GM19438 (cell line): ENCODE measurements at regions not wholly inside any gene's neighbourhood (a gene's known extent, or its start where the extent isn't known, plus 50 kb on each side); places are given as distances from the start of the nearest gene placed in this dataset.

Source experiments
- ATAC-seq: cut with Tn5 transposase; IDR thresholded peaks from one replicate; pipeline ENCODE4 v1.9.1; 2021; ENCODE audit warnings: low read depth; ENCODE audit not compliant: unreplicated experiment

GRCh38 chr2:139850254-139850890 is 1070.2 kb upstream of the NXPH2 start:
- no peak for ATAC-seq

GRCh38 chr2:139836769-139837168 is 1056.6 kb upstream of the NXPH2 start:
- ATAC-seq = no peak

GRCh38 chr2:139835101-139835500 is 1054.9 kb upstream of the NXPH2 start:
- ATAC-seq = no peak

GRCh38 chr2:139828011-139828410 is 1047.8 kb upstream of the NXPH2 start:
- no peak for ATAC-seq

GRCh38 chr2:139825726-139826125 is 1045.5 kb upstream of the NXPH2 start:
- ATAC-seq = no peak

- no peak for ATAC-seq
These were observed 1039.1 kb upstream of the NXPH2 start for GRCh38 chr2:139819273-139819796.

- ATAC-seq = no peak
These were observed 1034.3 kb upstream of the NXPH2 start for GRCh38 chr2:139814458-139814857.

GRCh38 chr2:139813340-139813739 is 1033.2 kb upstream of the NXPH2 start:
- no peak for ATAC-seq

- no peak for ATAC-seq
These were observed 1025.3 kb upstream of the NXPH2 start for GRCh38 chr2:139805441-139805840.

GRCh38 chr2:139798391-139798790 is 1018.2 kb upstream of the NXPH2 start:
- no peak for ATAC-seq

GRCh38 chr2:139790807-139791752 is 1010.9 kb upstream of the NXPH2 start:
- no peak for ATAC-seq

- no peak for ATAC-seq
These were observed 1009.9 kb upstream of the NXPH2 start for GRCh38 chr2:139790136-139790535.

- ATAC-seq = no peak
These were observed 998.5 kb upstream of the NXPH2 start for GRCh38 chr2:139778732-139779131.

- ATAC-seq = no peak
These were observed 993.6 kb upstream of the NXPH2 start for GRCh38 chr2:139773720-139774277.

- ATAC-seq = no peak
These were observed 989.4 kb upstream of the NXPH2 start for GRCh38 chr2:139769633-139770032.

GRCh38 chr2:139763705-139764104 is 983.5 kb upstream of the NXPH2 start:
- no peak for ATAC-seq

GRCh38 chr2:139759000-139759505 is 978.9 kb upstream of the NXPH2 start:
- ATAC-seq = no peak

GRCh38 chr2:139746901-139747300 is 966.7 kb upstream of the NXPH2 start:
- ATAC-seq = no peak

- no peak for ATAC-seq
These were observed 964.1 kb upstream of the NXPH2 start for GRCh38 chr2:139744273-139744672.

GRCh38 chr2:139742216-139743172 is 962.3 kb upstream of the NXPH2 start:
- ATAC-seq = no peak
